CD4-positive, alpha-beta T cell treated with Interferon alpha-2 for 1 hour (primary cell): ENCODE measurements at regions not wholly inside any gene's neighbourhood (a gene's known extent, or its start where the extent isn't known, plus 50 kb on each side); places are given as distances from the start of the nearest gene placed in this dataset.

Experiments
- DNase-seq, 2 donors: peaks; one replicate each; pipeline ENCODE4 v3.0.0-alpha.2; 2020 to 2022

GRCh38 chr3:59540241-59540640 is 490.4 kb upstream of the CFAP20DC start:
- no peak for DNase-seq

DNA sequence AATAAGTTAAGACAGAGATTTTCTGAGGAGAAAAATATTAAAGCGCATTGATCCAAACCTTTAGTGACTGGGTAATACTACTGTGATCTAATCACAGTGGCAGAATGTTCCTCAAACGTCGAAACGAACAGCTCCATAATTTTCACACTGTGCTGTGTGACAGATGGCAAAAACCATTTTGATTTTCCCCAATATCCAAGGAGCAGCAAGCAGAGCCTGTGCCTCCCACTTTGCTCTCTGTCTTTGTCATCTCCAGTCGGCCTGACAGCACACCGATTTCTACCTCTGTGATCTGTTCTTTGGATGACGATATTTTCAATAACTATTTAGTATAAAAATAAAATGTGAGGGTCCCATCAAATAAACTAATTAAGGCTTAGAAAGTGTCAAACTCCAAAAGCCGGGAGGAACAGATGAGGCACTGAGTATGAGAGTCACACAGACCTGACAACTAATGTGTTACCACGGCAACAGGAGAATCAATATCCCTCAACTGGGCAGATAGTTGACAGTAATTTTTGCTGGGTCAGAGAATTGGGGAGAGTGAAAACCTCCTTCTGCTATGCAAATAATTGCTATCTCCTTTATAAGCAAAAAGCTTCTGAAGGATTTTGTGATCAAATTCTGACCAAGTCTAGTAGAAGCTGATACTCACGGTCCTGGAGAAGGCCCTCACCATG is 489.1 kb upstream of the CFAP20DC start:
- no peak for DNase-seq

DNA sequence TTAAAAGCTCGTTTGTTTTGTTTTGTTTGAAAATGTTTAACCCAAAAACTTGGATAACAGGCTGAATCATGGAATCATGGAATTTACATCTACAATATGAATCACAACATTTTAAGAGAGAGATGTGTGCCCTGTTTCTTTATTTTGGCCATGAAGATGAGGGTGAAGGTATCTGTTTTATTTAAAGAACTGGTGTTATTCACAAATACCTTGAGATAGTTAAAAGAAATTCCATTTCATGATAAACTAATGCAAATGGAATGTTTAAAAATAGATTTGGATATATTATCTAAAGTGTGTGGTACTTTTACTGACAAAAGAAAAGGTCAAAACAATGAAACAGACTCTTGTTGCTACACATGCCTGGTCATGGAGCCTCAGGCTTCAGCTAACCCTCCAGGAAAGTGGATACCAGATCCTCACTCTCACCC is 486.0 kb upstream of the CFAP20DC start:
- no peak for DNase-seq

GRCh38 chr3:59531994-59532393 is 482.2 kb upstream of the CFAP20DC start:
- no peak for DNase-seq

DNA sequence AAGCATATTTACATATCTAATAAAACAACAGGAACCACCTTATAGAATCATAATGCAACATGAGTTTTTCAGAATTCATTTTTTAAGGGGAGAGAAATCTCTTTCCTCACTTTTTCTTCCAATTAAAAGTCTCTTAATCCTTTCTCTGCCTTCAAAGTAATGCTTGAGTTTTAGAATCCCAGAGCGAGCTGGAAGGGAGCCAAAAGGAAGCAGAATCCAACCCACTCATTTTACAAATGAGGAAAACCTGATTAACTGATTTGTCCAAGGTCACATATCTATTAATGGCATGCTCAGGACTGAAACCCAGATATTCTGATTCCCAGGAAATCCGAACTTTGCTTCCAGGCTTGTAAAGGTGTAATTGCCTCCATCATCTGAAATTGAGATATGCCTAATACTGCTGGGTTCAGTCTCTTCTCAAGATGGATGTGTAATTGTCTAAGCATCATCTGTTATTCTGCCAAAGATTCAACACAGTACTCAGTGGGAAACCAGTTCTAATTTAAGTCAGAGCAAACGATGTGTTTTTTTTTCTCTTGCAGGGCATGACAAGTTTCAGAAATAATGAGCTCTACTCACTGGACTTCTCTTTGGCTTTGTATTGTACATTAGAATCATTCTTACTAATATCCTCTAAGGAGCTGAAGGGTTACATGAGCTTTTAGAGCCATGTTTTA is 481.4 kb upstream of the CFAP20DC start:
- DNase-seq: no peak

DNA sequence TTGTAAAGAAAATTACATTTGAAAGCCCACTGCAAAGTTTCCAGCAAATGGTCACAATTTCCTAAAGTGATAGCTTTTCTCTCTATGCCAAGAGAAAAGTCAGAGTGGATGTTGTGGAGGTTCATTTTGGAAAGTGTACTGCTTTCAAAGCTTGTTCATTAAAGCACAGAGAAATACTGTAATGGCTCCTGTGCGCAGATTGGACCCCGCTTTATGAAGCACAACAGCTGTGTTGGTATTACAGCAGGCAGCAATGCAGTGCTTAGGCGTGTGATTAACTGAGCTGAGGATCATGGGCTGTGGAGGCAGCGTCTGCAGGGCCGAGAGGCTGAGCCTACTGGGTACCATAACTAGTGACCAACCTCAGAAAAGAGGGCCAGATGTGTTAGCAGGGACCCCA is 478.4 kb upstream of the CFAP20DC start:
- no peak for DNase-seq

GRCh38 chr3:59527493-59527892 is 477.7 kb upstream of the CFAP20DC start:
- DNase-seq: no peak

DNA sequence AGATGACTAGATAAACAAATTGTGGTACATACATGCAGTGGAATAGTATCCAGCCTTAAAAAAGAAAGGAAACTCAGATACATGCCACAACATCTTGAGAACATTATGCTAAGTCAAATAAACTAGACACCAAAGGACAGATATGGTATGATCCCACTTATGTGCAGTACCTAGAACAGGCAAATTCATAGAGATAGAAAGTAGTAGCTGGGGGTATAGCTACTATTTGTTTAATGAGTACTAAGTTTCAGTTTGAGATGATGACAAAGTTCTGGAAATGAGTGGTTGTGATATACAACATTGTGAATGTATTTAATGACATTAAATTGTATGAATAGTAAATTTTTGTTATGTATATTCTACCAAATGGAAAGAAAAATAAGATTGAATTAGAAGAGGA is 477.2 kb upstream of the CFAP20DC start:
- no peak for DNase-seq

- DNase-seq: no peak
Measured at GRCh38 chr3:59522550-59522949, 472.7 kb upstream of the CFAP20DC start.

GRCh38 chr3:59519094-59519493 is 469.3 kb upstream of the CFAP20DC start:
- no peak for DNase-seq

GRCh38 chr3:59518283-59519055 is 468.6 kb upstream of the CFAP20DC start:
- DNase-seq: no peak

DNA sequence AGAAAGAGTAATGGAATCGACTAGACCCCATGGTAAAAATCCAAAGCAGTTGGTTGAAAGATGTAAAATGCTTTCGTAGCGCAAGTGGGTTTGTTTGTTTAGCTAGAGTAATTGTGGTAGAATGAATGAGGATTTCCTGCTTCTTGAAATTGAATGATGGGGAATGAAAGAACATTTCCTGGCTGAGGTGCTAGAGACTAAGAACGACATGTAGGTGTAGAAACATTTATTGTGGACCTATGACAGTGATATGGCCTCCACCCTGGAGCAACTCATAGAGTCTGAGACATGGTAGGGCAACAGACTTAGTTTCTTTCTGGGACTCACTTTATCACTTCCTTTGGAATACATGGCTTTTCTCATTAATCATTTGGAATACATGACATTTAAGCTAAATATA is 467.6 kb upstream of the CFAP20DC start:
- DNase-seq: no peak

GRCh38 chr3:59515966-59516365 is 466.1 kb upstream of the CFAP20DC start:
- no peak for DNase-seq

DNA sequence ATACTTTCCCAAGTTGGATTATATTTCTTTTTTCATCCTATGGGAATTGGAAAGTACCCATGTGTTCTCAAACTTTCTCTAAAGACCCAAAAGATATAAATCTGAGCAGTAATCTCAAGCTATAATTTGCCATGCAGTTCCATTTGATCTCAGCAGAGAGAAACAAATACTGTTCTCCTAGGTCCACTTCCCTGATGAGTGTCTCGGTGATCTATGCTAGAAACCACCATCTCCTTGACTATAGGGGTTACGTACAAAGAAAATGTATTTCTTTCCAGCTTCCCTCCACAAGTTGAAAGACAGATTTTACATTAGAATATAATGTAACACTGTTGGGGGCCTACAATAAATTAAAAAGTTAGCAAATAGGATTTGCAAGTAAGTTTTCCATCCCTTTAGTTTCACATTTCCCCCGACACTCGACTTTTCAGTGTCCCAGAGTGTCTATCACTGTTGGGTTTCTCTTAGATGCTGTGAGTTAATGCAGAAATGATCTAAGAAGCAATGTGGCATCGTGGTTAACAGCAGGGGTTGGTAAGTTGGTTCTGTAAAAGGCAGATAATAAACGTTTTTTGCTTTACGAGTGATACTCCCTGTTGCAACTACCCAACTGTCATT is 465.1 kb upstream of the CFAP20DC start:
- DNase-seq: peak in 1 of 2 donors; percentile 17

GRCh38 chr3:59513570-59513969 is 463.7 kb upstream of the CFAP20DC start:
- DNase-seq: no peak

DNA sequence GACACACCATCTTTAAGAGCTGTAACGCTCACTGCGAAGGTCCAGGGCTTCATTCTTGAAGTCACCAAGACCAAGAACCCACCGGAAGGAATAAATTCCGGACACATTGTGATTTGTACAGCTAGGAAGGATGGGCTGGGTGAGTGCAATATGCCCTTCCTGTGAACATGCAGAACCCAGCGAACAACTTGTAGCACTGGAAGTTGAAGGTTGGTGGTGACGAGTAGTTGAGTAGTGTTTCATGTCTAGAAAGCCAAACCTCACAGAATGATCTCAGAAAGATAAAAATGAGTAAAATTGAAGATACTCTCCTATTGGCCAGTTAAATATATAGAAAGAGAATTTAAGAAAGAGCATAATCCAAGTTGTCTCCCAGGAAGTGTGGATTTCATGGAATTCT is 462.2 kb upstream of the CFAP20DC start:
- DNase-seq: no peak

- no peak for DNase-seq
Measured at GRCh38 chr3:59510576-59510975, 460.8 kb upstream of the CFAP20DC start.

- DNase-seq: no peak
Measured at GRCh38 chr3:59508273-59508672, 458.4 kb upstream of the CFAP20DC start.

DNA sequence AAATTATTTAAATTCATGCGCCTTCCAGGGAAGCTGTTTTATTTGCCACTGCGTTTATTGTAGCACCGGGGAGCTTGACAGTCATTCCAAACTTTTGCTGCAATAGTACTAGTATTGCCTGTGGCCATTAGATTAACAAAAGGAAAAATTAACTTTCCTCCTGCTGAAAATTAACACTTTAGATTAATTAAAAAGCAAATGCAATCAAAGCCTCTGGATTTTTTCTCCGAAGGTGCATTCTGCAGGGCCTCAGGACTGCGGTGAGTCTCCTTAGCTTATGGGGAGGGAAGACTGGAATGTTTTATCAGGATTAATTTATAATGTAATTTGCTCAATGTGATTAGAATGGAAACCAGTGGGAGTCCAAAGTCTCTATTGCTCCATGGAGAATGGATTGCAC is 456.4 kb upstream of the CFAP20DC start:
- DNase-seq: no peak

GRCh38 chr3:59503441-59503840 is 453.6 kb upstream of the CFAP20DC start:
- DNase-seq: no peak

- no peak for DNase-seq
Measured at GRCh38 chr3:59502806-59503205, 453.0 kb upstream of the CFAP20DC start.

- DNase-seq: no peak
Measured at GRCh38 chr3:59499954-59500353, 450.1 kb upstream of the CFAP20DC start.

DNA sequence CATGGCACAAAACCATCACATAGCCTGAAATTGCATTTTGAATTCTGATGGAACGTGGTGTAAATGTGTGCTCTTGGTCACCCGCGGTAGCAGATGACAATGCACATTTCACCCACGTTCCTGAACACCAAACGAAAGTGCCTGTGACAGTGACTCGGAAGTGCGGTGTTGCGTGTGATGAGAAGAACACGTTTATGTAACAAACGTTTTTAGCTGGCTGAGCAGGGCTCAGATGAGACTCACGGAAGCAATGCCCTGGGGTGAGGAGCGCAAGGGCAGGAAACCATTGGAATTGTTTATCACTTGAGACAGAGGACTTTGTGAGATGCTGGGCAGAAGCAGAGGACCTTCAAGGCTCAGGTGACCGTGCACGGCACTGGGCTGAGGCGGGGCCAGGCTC is 449.2 kb upstream of the CFAP20DC start:
- DNase-seq: no peak

GRCh38 chr3:59496250-59496649 is 446.4 kb upstream of the CFAP20DC start:
- DNase-seq: no peak
